IPS DF 6.9 (cell line): ENCODE measurements at regions not wholly inside any gene's neighbourhood (a gene's known extent, or its start where the extent isn't known, plus 50 kb on each side); places are given as distances from the start of the nearest gene placed in this dataset.

Experiments
- DNase-seq: peaks from one replicate; pipeline ENCODE4 v3.0.0-alpha.2; 2013; ENCODE audit warnings: low read depth, low spot score
- H3K27ac ChIP-seq: one replicate; pipeline ENCODE4 v1.5.1; 2013; ENCODE audit warnings: low read length, control low read depth
- H3K27me3 ChIP-seq: 2 replicates; pipeline ENCODE4 v1.6.1; 2013; ENCODE audit warnings: mild to moderate bottlenecking, low read length; ENCODE audit not compliant: control insufficient read depth, insufficient read depth
- H3K36me3 ChIP-seq: 2 replicates; pipeline ENCODE4 v1.6.1; 2013; ENCODE audit warnings: low read length; ENCODE audit not compliant: control insufficient read depth, insufficient read depth
- H3K4me1 ChIP-seq: 2 replicates; pipeline ENCODE4 v1.6.1; 2013; ENCODE audit warnings: low read length; ENCODE audit not compliant: control insufficient read depth, insufficient read depth
- H3K4me3 ChIP-seq: 2 replicates; pipeline ENCODE4 v1.5.1; 2013; ENCODE audit warnings: mild to moderate bottlenecking, low read length
- H3K9me3 ChIP-seq: 2 replicates; pipeline ENCODE4 v1.6.1; 2013; ENCODE audit warnings: low read length, inconsistent platforms; ENCODE audit not compliant: control insufficient read depth, insufficient read depth
- WGBS: extraction: QIAGEN DNeasy Blood & Tissue Kit; methylation state at CpG from one replicate; pipeline ENCODE4 v1.1.7; 2013; ENCODE audit warnings: mixed read lengths, missing lambda C conversion rate; ENCODE audit not compliant: insufficient read length, insufficient coverage; 5-methylcytosine and 5-hydroxymethylcytosine counted together

- Histone ChIP-seq H3K4me3 (no peak overlapping the region), H3K36me3 (no peaks in the 10 kb centered on the region), H3K27ac (no peak overlapping the region), H3K27me3 (no peaks in the 10 kb centered on the region), H3K4me1 (no peaks in the 10 kb centered on the region), H3K9me3 (no peaks in the 10 kb centered on the region)
- no CpG with 5 or more reads among the region's 1 CpG for WGBS
- no peak for DNase-seq
These were observed 428.5 kb upstream of the NBEA start for GRCh38 chr13:34513526-34513925.

GRCh38 chr13:34515201-34515600 lies 426.9 kb upstream of the NBEA start:
- Histone ChIP-seq H3K27me3 (no peaks in the 10 kb centered on the region), H3K36me3 (no peaks in the 10 kb centered on the region), H3K4me3 (no peak overlapping the region), H3K9me3 (no peaks in the 10 kb centered on the region), H3K4me1 (no peaks in the 10 kb centered on the region), H3K27ac (no peak overlapping the region)
- no CpG with 5 or more reads among the region's 3 CpGs for WGBS
- no peak for DNase-seq

GRCh38 chr13:34521171-34521570 lies 420.9 kb upstream of the NBEA start:
- WGBS, result no CpG with 5 or more reads among the region's 5 CpGs
- Histone ChIP-seq H3K27ac (no peak overlapping the region), H3K9me3 (no peaks in the 10 kb centered on the region), H3K4me1 (no peaks in the 10 kb centered on the region), H3K4me3 (no peak overlapping the region), H3K27me3 (no peaks in the 10 kb centered on the region), H3K36me3 (no peaks in the 10 kb centered on the region)
- no peak for DNase-seq

- no peak overlapping the region for H3K4me3 ChIP-seq
- no peak overlapping the region for H3K27ac ChIP-seq
- no CpG with 5 or more reads among the region's 4 CpGs for WGBS
- H3K27me3 ChIP-seq, result no peaks in the 10 kb centered on the region
- no peaks in the 10 kb centered on the region for H3K36me3 ChIP-seq
- no peaks in the 10 kb centered on the region for H3K4me1 ChIP-seq
- H3K9me3 ChIP-seq, result no peaks in the 10 kb centered on the region
- no peak for DNase-seq
These were observed 419.3 kb upstream of the NBEA start for GRCh38 chr13:34522808-34523207.

- no peak for DNase-seq
- Histone ChIP-seq H3K4me1 (no peaks in the 10 kb centered on the region), H3K9me3 (no peaks in the 10 kb centered on the region), H3K27me3 (no peaks in the 10 kb centered on the region), H3K27ac (no peak overlapping the region), H3K36me3 (no peaks in the 10 kb centered on the region), H3K4me3 (no peak overlapping the region)
- no CpG with 5 or more reads among the region's 3 CpGs for WGBS
These were observed 418.7 kb upstream of the NBEA start for GRCh38 chr13:34523406-34523805.

GRCh38 chr13:34533941-34534340 lies 408.1 kb upstream of the NBEA start:
- WGBS, result no CpG with 5 or more reads among the region's 2 CpGs
- H3K36me3 ChIP-seq, result no peaks in the 10 kb centered on the region
- H3K4me1 ChIP-seq, result no peaks in the 10 kb centered on the region
- no peak overlapping the region for H3K27ac ChIP-seq
- H3K27me3 ChIP-seq, result no peaks in the 10 kb centered on the region
- H3K4me3 ChIP-seq, result no peak overlapping the region
- no peak for DNase-seq
- H3K9me3 ChIP-seq, result no peaks in the 10 kb centered on the region

GRCh38 chr13:34542321-34542720 lies 399.7 kb upstream of the NBEA start:
- H3K4me3 ChIP-seq, result no peak overlapping the region
- H3K27ac ChIP-seq, result no peak overlapping the region
- no peak for DNase-seq
- H3K4me1 ChIP-seq, result no peaks in the 10 kb centered on the region
- H3K27me3 ChIP-seq, result no peaks in the 10 kb centered on the region
- H3K36me3 ChIP-seq, result no peaks in the 10 kb centered on the region
- no peaks in the 10 kb centered on the region for H3K9me3 ChIP-seq
- no CpG with 5 or more reads among the region's 4 CpGs for WGBS

- no peak for DNase-seq
- Histone ChIP-seq H3K27ac (no peak overlapping the region), H3K27me3 (no peaks in the 10 kb centered on the region), H3K4me3 (no peak overlapping the region), H3K36me3 (no peaks in the 10 kb centered on the region), H3K9me3 (no peaks in the 10 kb centered on the region), H3K4me1 (no peaks in the 10 kb centered on the region)
- WGBS, result 100% methylated on average over 1 of the region's 4 CpGs
These were observed 398.2 kb upstream of the NBEA start for GRCh38 chr13:34543836-34544235.

- Histone ChIP-seq H3K36me3 (no peaks in the 10 kb centered on the region), H3K4me1 (no peaks in the 10 kb centered on the region), H3K9me3 (no peaks in the 10 kb centered on the region), H3K27ac (no peak overlapping the region), H3K27me3 (no peaks in the 10 kb centered on the region), H3K4me3 (no peak overlapping the region)
- WGBS, result no CpG with 5 or more reads among the region's 2 CpGs
- DNase-seq, result no peak
These were observed 396.6 kb upstream of the NBEA start for GRCh38 chr13:34545461-34545860.

- WGBS, result no CpG with 5 or more reads among the region's 5 CpGs
- DNase-seq, result no peak
These were observed 395.5 kb upstream of the NBEA start for GRCh38 chr13:34546344-34547250.

GRCh38 chr13:34547929-34548328 lies 394.1 kb upstream of the NBEA start:
- Histone ChIP-seq H3K36me3 (no peaks in the 10 kb centered on the region), H3K27ac (no peak overlapping the region), H3K27me3 (no peaks in the 10 kb centered on the region), H3K4me3 (no peak overlapping the region), H3K4me1 (no peaks in the 10 kb centered on the region), H3K9me3 (no peaks in the 10 kb centered on the region)
- no CpG with 5 or more reads among the region's 3 CpGs for WGBS
- DNase-seq, result no peak

More at GRCh38 chr13:34546344-34547250, 395.5 kb upstream of the NBEA start:
- no peaks in the 10 kb centered on the region for H3K36me3 ChIP-seq
- H3K4me1 ChIP-seq, result no peaks in the 10 kb centered on the region
- no peak overlapping the region for H3K4me3 ChIP-seq
- H3K27ac ChIP-seq, result no peak overlapping the region
- H3K27me3 ChIP-seq, result no peaks in the 10 kb centered on the region
- H3K9me3 ChIP-seq, result no peaks in the 10 kb centered on the region
